Naive thymus-derived CD4-positive, alpha-beta T cell (primary cell): ENCODE measurements at regions not wholly inside any gene's neighbourhood (a gene's known extent, or its start where the extent isn't known, plus 50 kb on each side); places are given as distances from the start of the nearest gene placed in this dataset.
"Not testable (repeated sequence)": the region's sequence is repeated elsewhere in the genome, so short reads cannot be mapped to it uniquely, and the experiment has no call there.

Source experiments
- ATAC-seq: fragments of 150-1000 bp; cut with Tn5 transposase; 2 replicates; pipeline ENCODE4 v1.10.0; 2021; ENCODE audit warnings: mild to moderate bottlenecking, moderate library complexity
- CTCF ChIA-PET: fragments of 350-600 bp; sonication (Branson Sonifier 250); formaldehyde crosslinking; loops from one replicate; lab custom pipeline; 2021; ENCODE audit warnings: antibody characterized with exemption; lab: Charles Lee
- POLR2A ChIA-PET: fragments of 350-600 bp; sonication (Branson Sonifier 250); formaldehyde crosslinking; loops from one replicate; lab custom pipeline; 2021; ENCODE audit warnings: antibody characterized with exemption, inconsistent platforms; lab: Charles Lee
- DNase-seq, 9 donors: peaks; one replicate each; pipeline versions ENCODE4 v3.0.0 to v3.0.0-alpha.2; 2020 to 2022; ENCODE audit warnings: mixed read lengths in 1 of 9
- H3K27ac ChIP-seq: one replicate; pipeline ENCODE4 v1.7.0; 2013; ENCODE audit warnings: mild to moderate bottlenecking, low read depth, low read length, moderate library complexity
- H3K27me3 ChIP-seq, 2 donors: one replicate each; pipeline ENCODE4 v1.7.0; 2013; ENCODE audit warnings: low read length in 2 of 2, mild to moderate bottlenecking in 2 of 2, moderate library complexity in 2 of 2; ENCODE audit not compliant: control insufficient read depth in 2 of 2, insufficient read depth in 2 of 2
- H3K36me3 ChIP-seq, 3 experiments: 1 replicate in 2 of 3; 2 replicates in 1 of 3; pipeline ENCODE4 v1.7.0; 2013; ENCODE audit warnings: low read length in 3 of 3, mild to moderate bottlenecking in 3 of 3, moderate library complexity in 1 of 3; ENCODE audit not compliant: insufficient read depth in 3 of 3, control insufficient read depth in 2 of 3
- H3K4me1 ChIP-seq, 2 donors: one replicate each; pipeline ENCODE4 v1.7.0; 2013; ENCODE audit warnings: low read length in 2 of 2, mild to moderate bottlenecking in 2 of 2, moderate library complexity in 1 of 2; ENCODE audit not compliant: control insufficient read depth in 2 of 2, insufficient read depth in 2 of 2
- H3K4me3 ChIP-seq: 2 replicates; pipeline ENCODE4 v1.7.0; 2013; ENCODE audit warnings: mild to moderate bottlenecking, low read length
- H3K9me3 ChIP-seq, 3 experiments: 1 replicate in 2 of 3; 2 replicates in 1 of 3; pipeline ENCODE4 v1.7.0; 2013; ENCODE audit warnings: low read length in 3 of 3; ENCODE audit not compliant: control insufficient read depth in 2 of 3
- H3K27ac Mint-ChIP-seq, 9 donors: one replicate each; pipeline ENCODE4 v1.8.0; 2020 to 2022; ENCODE audit warnings: mixed read lengths in 9 of 9, mild to moderate bottlenecking in 8 of 9, moderate library complexity in 5 of 9, inconsistent platforms in 2 of 9
- H3K27me3 Mint-ChIP-seq, 5 donors: one replicate each; pipeline ENCODE4 v1.8.0; 2021 to 2022; ENCODE audit warnings: mixed read lengths in 5 of 5, mild to moderate bottlenecking in 1 of 5
- H3K36me3 Mint-ChIP-seq, 5 donors: one replicate each; pipeline ENCODE4 v1.8.0; 2020 to 2022; ENCODE audit warnings: mixed read lengths in 5 of 5, mild to moderate bottlenecking in 3 of 5, inconsistent platforms in 1 of 5
- H3K4me1 Mint-ChIP-seq, 7 donors: one replicate each; pipeline ENCODE4 v1.8.0; 2020 to 2022; ENCODE audit warnings: mixed read lengths in 7 of 7, mild to moderate bottlenecking in 3 of 7, inconsistent platforms in 1 of 7
- H3K4me3 Mint-ChIP-seq, 10 donors: one replicate each; pipeline ENCODE4 v1.8.0; 2020 to 2022; ENCODE audit warnings: mild to moderate bottlenecking in 10 of 10, mixed read lengths in 10 of 10, moderate library complexity in 6 of 10, inconsistent platforms in 2 of 10
- H3K9me3 Mint-ChIP-seq, 11 donors: one replicate each; pipeline ENCODE4 v1.8.0; 2020 to 2022; ENCODE audit warnings: mixed read lengths in 11 of 11, mild to moderate bottlenecking in 4 of 11, inconsistent platforms in 1 of 11, moderate library complexity in 1 of 11
- intact Hi-C, 2 donors: fragments of 100-400 bp; cut with micrococcal nuclease; formaldehyde crosslinking; loops; one replicate each; pipeline ENCODE4 v1.15.1; 2023

GRCh38 chr4:131762234-131762633 is 1386.9 kb upstream of the PCDH10 start:
- H3K27me3 ChIP-seq, H3K9me3 ChIP-seq, H3K9me3 Mint-ChIP-seq, H3K27ac Mint-ChIP-seq, H3K4me1 Mint-ChIP-seq, DNase-seq, intact Hi-C loops, H3K4me3 Mint-ChIP-seq, H3K36me3 Mint-ChIP-seq, ATAC-seq, POLR2A ChIA-PET, H3K4me1 ChIP-seq, CTCF ChIA-PET, H3K27ac ChIP-seq, H3K36me3 ChIP-seq, H3K4me3 ChIP-seq, H3K27me3 Mint-ChIP-seq: not testable (repeated sequence)

DNA sequence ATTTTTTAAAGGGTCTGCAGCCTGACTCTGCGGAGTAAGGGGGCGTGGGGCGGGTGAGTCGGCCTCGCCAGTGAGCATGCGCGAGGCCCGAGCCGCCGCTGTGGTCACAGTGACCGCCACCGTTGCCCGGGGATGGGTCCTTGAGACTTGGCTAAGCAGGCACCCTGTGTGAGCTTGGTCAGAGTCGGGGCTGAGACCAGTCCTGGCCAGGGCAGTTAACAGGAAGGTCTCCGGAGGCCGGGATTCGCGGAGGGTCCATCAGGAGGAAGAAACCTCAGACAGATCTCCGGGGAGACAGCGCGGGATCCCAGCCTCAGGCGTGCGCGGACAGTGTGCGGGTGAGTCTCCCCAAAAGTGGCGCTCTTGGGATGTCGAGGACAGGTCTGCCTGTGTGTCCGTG is 1384.4 kb upstream of the PCDH10 start:
- POLR2A ChIA-PET, result no interaction called here
- H3K36me3 ChIP-seq, result no peaks in the 10 kb centered on the region
- Mint-ChIP-seq H3K27ac (no peak overlapping the region), H3K4me1 (no peaks in the 10 kb centered on the region), H3K4me3 (no peak overlapping the region), H3K36me3 (no peaks in the 10 kb centered on the region), H3K27me3 (no peaks in the 10 kb centered on the region), H3K9me3 (peaks cover 0 to 5% (median 0%) of the 10 kb centered on the region in 11 donors)
- no peaks in the 10 kb centered on the region for H3K4me1 ChIP-seq
- DNase-seq (no peak), ATAC-seq (no peak)
- intact Hi-C loops, result no loop called here
- H3K27ac ChIP-seq, result no peak overlapping the region
- no peaks in the 10 kb centered on the region for H3K9me3 ChIP-seq
- no peak overlapping the region for H3K4me3 ChIP-seq
- CTCF ChIA-PET, result no interaction called here
- no peaks in the 10 kb centered on the region for H3K27me3 ChIP-seq

GRCh38 chr4:131774382-131774781 is 1374.7 kb upstream of the PCDH10 start:
- intact Hi-C loops, H3K4me1 ChIP-seq, H3K4me3 Mint-ChIP-seq, DNase-seq, H3K27ac Mint-ChIP-seq, H3K27me3 ChIP-seq, H3K4me3 ChIP-seq, H3K36me3 Mint-ChIP-seq, H3K36me3 ChIP-seq, H3K27ac ChIP-seq, CTCF ChIA-PET, H3K27me3 Mint-ChIP-seq, H3K9me3 Mint-ChIP-seq, POLR2A ChIA-PET, H3K9me3 ChIP-seq, H3K4me1 Mint-ChIP-seq, ATAC-seq: not testable (repeated sequence)

DNA sequence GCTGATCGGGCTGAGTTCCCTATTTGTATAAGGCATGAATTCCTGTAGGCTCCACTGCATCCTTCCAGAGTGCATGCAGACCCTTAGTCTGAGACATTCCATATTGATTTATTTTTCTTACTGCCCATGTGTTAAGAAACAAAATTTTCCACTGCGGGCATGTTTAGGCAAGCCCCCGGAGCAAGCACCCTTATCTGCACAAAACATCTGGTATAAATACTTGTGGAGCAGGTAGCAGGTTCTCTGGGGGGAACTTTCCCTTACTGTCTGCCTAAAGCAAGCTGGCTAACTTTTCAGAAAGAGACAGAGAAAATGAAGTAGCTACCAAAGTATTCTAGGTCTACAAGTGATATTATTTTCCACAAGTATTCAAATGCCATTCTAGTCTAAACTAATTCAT is 1338.5 kb upstream of the PCDH10 start:
- H3K27me3 Mint-ChIP-seq, POLR2A ChIA-PET, ATAC-seq, H3K27ac ChIP-seq, H3K27me3 ChIP-seq, H3K36me3 ChIP-seq, H3K9me3 ChIP-seq, H3K4me1 Mint-ChIP-seq, DNase-seq, intact Hi-C loops, H3K4me3 Mint-ChIP-seq, CTCF ChIA-PET, H3K4me1 ChIP-seq, H3K27ac Mint-ChIP-seq, H3K4me3 ChIP-seq, H3K36me3 Mint-ChIP-seq: not testable (repeated sequence)
- peaks cover 0 to 10% (median 4%) of the 10 kb centered on the region in 11 donors for H3K9me3 Mint-ChIP-seq
